Neural crest cell (in vitro differentiated cells): ENCODE measurements at regions not wholly inside any gene's neighbourhood (a gene's known extent, or its start where the extent isn't known, plus 50 kb on each side); places are given as distances from the start of the nearest gene placed in this dataset.

Experiments used
- DNase-seq: peaks from one replicate; pipeline ENCODE4 v3.0.0; 2021; ENCODE audit warnings: low read depth, mixed read lengths, low spot score
- H3K27ac Mint-ChIP-seq: one replicate; pipeline ENCODE4 v1.8.0; 2021; ENCODE audit warnings: mild to moderate bottlenecking, mixed read lengths; ENCODE audit not compliant: unreplicated experiment
- H3K27me3 Mint-ChIP-seq: 2 replicates; pipeline ENCODE4 v1.8.0; 2021; ENCODE audit warnings: low read depth, mild to moderate bottlenecking, mixed read lengths
- H3K36me3 Mint-ChIP-seq: 2 replicates; pipeline ENCODE4 v1.8.0; 2021; ENCODE audit warnings: low read depth, mild to moderate bottlenecking, mixed read lengths
- H3K4me1 Mint-ChIP-seq: 2 replicates; pipeline ENCODE4 v1.8.0; 2021; ENCODE audit warnings: mixed read lengths
- H3K4me3 Mint-ChIP-seq: one replicate; pipeline ENCODE4 v1.8.0; 2021; ENCODE audit warnings: mild to moderate bottlenecking, mixed read lengths
- H3K9me3 Mint-ChIP-seq: 2 replicates; pipeline ENCODE4 v1.8.0; 2021; ENCODE audit warnings: mixed read lengths
- TF ChIP-seq, protein P1 (sequence below): fragments of 200-600 bp; sonication (generic); conservative IDR thresholded peaks from 2 replicates; pipeline ENCODE4 v1.5.0; 2021; ENCODE audit warnings: antibody characterized with exemption, mild to moderate bottlenecking

DNA sequence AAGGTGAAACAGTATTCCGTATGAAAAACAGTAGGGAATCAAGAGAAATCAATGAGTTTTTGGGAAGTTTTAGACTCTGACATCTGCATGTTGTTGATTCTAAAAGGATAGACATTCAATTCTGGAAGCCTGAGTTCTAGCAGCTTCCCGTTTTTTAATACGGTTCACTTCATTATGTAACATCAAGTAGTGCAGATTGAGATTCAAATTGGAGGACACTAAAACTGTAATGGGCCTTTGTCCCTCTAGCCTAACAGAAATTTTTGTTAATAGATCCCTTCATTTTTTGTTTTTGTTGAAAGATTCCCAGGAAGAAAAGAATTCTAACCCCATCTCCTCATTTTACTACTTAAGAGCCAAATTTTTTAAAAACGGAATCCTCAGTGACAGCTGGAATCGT, 384.6 kb downstream of the SH3GL2 start:
- TF ChIP-seq, protein P1, sequence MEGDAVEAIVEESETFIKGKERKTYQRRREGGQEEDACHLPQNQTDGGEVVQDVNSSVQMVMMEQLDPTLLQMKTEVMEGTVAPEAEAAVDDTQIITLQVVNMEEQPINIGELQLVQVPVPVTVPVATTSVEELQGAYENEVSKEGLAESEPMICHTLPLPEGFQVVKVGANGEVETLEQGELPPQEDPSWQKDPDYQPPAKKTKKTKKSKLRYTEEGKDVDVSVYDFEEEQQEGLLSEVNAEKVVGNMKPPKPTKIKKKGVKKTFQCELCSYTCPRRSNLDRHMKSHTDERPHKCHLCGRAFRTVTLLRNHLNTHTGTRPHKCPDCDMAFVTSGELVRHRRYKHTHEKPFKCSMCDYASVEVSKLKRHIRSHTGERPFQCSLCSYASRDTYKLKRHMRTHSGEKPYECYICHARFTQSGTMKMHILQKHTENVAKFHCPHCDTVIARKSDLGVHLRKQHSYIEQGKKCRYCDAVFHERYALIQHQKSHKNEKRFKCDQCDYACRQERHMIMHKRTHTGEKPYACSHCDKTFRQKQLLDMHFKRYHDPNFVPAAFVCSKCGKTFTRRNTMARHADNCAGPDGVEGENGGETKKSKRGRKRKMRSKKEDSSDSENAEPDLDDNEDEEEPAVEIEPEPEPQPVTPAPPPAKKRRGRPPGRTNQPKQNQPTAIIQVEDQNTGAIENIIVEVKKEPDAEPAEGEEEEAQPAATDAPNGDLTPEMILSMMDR = no peak
- Mint-ChIP-seq H3K4me1 (no peaks in the 10 kb centered on the region), H3K27ac (no peak overlapping the region), H3K9me3 (peaks cover 2% of the 10 kb centered on the region), H3K27me3 (no peaks in the 10 kb centered on the region), H3K36me3 (no peaks in the 10 kb centered on the region), H3K4me3 (no peak overlapping the region)
- no peak for DNase-seq

DNA sequence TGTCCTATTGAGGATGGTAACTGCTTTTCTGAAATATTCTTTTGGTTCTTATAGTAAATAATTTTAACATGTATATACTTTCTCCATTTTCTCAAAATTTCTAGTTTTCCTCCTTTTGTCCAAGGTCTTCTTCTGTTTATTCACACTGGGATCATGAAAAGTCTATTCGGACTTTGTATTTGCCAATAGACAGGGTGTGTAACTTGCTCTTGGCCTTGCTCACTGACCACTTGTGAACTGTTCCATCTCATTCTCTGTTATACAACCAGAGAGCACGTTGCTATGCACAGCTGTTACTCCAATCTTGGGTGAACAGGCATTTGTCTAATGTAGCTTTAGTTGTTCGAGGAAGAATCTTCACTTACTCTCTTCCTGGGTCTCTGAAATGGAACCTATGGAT, 388.9 kb downstream of the SH3GL2 start:
- H3K9me3 Mint-ChIP-seq = no peaks in the 10 kb centered on the region
- H3K36me3 Mint-ChIP-seq = no peaks in the 10 kb centered on the region
- H3K4me1 Mint-ChIP-seq = no peaks in the 10 kb centered on the region
- no peak for DNase-seq
- no peaks in the 10 kb centered on the region for H3K27me3 Mint-ChIP-seq
- no peak overlapping the region for H3K27ac Mint-ChIP-seq
- TF ChIP-seq, protein P1 = no peak
- H3K4me3 Mint-ChIP-seq = no peak overlapping the region

DNA sequence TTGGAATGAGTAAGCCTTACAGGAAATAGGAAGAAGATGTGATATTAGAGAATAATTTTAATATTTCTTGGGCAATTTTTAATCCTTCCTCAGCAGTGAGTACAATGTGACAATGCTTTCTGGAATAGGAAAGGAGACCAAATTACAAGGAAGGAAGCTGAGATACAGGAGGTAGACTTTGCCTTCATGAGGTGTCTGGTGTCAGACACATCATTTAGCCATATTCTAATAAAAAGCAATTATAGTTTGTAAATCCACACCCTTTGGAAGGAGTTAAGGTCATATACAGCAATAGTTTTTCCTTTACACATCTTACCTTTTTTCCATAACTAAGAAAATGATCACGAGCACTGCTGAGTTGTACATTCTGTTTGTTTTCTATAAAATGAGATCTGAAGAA, 390.4 kb downstream of the SH3GL2 start:
- H3K27ac Mint-ChIP-seq = no peak overlapping the region
- no peak for DNase-seq
- no peaks in the 10 kb centered on the region for H3K27me3 Mint-ChIP-seq
- H3K4me3 Mint-ChIP-seq = no peak overlapping the region
- H3K9me3 Mint-ChIP-seq = peaks cover under 1% of the 10 kb centered on the region
- H3K36me3 Mint-ChIP-seq = peaks cover under 1% of the 10 kb centered on the region
- TF ChIP-seq, protein P1 = no peak
- no peaks in the 10 kb centered on the region for H3K4me1 Mint-ChIP-seq

DNA sequence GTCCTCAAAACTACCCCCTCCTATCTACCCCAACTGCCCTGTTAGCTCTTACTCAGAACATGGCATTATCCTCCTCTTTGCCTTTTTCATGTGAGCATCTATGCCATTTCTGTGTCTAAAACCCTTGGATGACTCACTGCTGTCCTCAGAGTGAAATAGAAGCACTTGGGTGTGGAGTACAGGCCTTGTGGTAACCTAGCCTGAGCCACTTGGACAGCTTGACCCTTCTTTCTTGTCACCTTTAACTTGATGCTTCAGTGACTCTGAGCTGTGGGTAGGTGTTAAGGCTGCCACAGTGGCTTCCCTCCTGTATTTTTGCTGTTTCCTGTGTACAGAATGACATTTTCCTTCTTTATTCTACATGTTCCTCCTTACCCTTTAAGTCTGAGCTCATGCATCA, 391.4 kb downstream of the SH3GL2 start:
- Mint-ChIP-seq H3K9me3 (peaks cover 3% of the 10 kb centered on the region), H3K27me3 (no peaks in the 10 kb centered on the region), H3K27ac (no peak overlapping the region), H3K36me3 (peaks cover 7% of the 10 kb centered on the region), H3K4me3 (no peak overlapping the region), H3K4me1 (no peaks in the 10 kb centered on the region)
- TF ChIP-seq, protein P1 = no peak
- DNase-seq = no peak

DNA sequence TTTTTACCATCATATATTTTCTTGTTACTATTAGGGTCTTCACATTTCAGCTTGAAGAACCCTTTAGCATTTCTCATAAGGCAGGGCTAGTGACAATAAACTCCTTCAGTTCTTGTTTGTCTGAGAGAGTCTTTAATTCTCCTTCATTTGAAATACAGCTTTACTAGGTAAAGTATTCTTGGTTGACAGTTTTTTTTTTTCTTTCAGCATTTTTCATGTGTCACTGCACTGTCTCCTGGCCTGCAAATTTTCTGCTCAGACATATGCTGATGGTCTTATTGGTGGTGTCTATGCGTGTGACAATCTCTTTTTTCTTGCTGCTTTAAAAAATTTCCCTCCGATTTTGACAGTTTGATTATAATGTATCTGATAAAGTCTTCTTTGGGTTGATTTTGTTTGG, 399.9 kb downstream of the SH3GL2 start:
- TF ChIP-seq, protein P1 = no peak
- Mint-ChIP-seq H3K4me3 (no peak overlapping the region), H3K4me1 (no peaks in the 10 kb centered on the region), H3K27ac (no peak overlapping the region), H3K27me3 (no peaks in the 10 kb centered on the region), H3K36me3 (peaks cover 26% of the 10 kb centered on the region), H3K9me3 (peaks cover 28% of the 10 kb centered on the region)
- DNase-seq = no peak

DNA sequence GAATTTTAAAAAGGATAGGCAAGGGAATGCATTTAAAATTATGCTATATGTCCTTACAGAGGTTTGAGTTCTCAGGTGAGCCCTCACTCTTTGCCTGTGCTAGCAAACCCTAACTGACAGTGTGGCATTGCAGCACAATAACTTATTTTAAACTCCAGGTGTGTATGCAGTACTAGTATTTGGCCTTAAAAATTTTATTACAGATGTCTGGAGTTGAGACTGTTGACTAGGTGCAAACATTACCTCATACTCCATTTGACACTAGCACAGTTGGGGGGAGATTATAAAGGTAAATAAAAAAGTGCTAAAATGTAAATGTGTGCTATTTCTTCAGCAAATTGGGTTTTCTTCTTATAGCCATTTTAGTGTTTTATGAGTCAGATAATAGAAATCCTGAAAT, 407.7 kb downstream of the SH3GL2 start:
- H3K9me3 Mint-ChIP-seq = peaks cover 2% of the 10 kb centered on the region
- no peaks in the 10 kb centered on the region for H3K27me3 Mint-ChIP-seq
- H3K4me1 Mint-ChIP-seq = no peaks in the 10 kb centered on the region
- H3K36me3 Mint-ChIP-seq = no peaks in the 10 kb centered on the region
- no peak overlapping the region for H3K27ac Mint-ChIP-seq
- TF ChIP-seq, protein P1 = no peak
- no peak for DNase-seq
- H3K4me3 Mint-ChIP-seq = no peak overlapping the region
